SK-N-SH (cell line): ENCODE measurements at regions not wholly inside any gene's neighbourhood (a gene's known extent, or its start where the extent isn't known, plus 50 kb on each side); places are given as distances from the start of the nearest gene placed in this dataset.

Experiments
- CTCF ChIA-PET: fragments of 300-600, 350-600 bp; formaldehyde crosslinking; extraction: SDS; loops from one replicate; lab custom pipeline; 2021; lab: Yijun Ruan, JAX
- POLR2A ChIA-PET: fragments of 350-600 bp; sonication (Branson Sonifier 250); formaldehyde crosslinking; extraction: SDS; loops from one replicate; lab custom pipeline; 2020; ENCODE audit warnings: antibody characterized with exemption, inconsistent platforms; lab: Yijun Ruan, JAX
- DNase-seq: peaks from one replicate; pipeline ENCODE4 v3.0.0; 2012
- H2AFZ ChIP-seq: fragments of 200-600 bp; sonication (generic); 2 replicates; pipeline ENCODE4 v1.8.1; 2016; ENCODE audit warnings: antibody characterized with exemption, mild to moderate bottlenecking, low read depth
- H3F3A ChIP-seq: fragments of 200-600 bp; sonication (generic); replicated peaks from 2 replicates; pipeline ENCODE3; 2016; ENCODE audit warnings: antibody characterized with exemption, mild to moderate bottlenecking; ENCODE audit not compliant: insufficient read depth
- H3K27ac ChIP-seq, 2 experiments: fragments of 200-500 bp in 1 of 2; fragments of 200-600 bp in 1 of 2; sonication (Bioruptor generic) in 1 of 2; sonication (generic), shearing (Covaris generic) in 1 of 2; 2 replicates each; pipeline versions ENCODE4 v1.5.1 to v1.6.1; 2014 to 2016; ENCODE audit warnings: low read depth in 2 of 2, inconsistent platforms in 1 of 2, low read length in 1 of 2, mild to moderate bottlenecking in 1 of 2, mixed read lengths in 1 of 2
- H3K27me3 ChIP-seq: fragments of 200-600 bp; sonication (generic), shearing (Covaris generic); 2 replicates; pipeline ENCODE4 v1.6.1; 2016; ENCODE audit warnings: mixed run types; ENCODE audit not compliant: insufficient read depth
- H3K36me3 ChIP-seq, 2 experiments: fragments of 200-500 bp in 1 of 2; fragments of 200-600 bp in 1 of 2; sonication (Bioruptor generic) in 1 of 2; sonication (generic) in 1 of 2; replicated peaks in 1 of 2; 2 replicates each; pipeline versions ENCODE3 to v1.5.1; 2014 to 2016; ENCODE audit warnings: low read length in 1 of 2, mild to moderate bottlenecking in 1 of 2; ENCODE audit not compliant: insufficient read depth in 2 of 2, control insufficient read depth in 1 of 2
- H3K4me1 ChIP-seq, 2 experiments: fragments of 200-500 bp in 1 of 2; fragments of 200-600 bp in 1 of 2; sonication (Bioruptor generic) in 1 of 2; sonication (generic), shearing (Covaris generic) in 1 of 2; 2 replicates each; pipeline versions ENCODE4 v1.5.1 to v1.6.1; 2014 to 2016; ENCODE audit warnings: low read depth in 1 of 2, low read length in 1 of 2, mixed run types in 1 of 2; ENCODE audit not compliant: insufficient read depth in 2 of 2, control insufficient read depth in 1 of 2
- H3K4me2 ChIP-seq: fragments of 200-600 bp; sonication (generic), shearing (Covaris generic); 2 replicates; pipeline ENCODE4 v1.6.1; 2017; ENCODE audit warnings: mixed run types
- H3K4me3 ChIP-seq, 2 experiments: fragments of 200-500 bp in 1 of 2; fragments of 200-600 bp in 1 of 2; sonication (Bioruptor generic) in 1 of 2; sonication (generic), shearing (Covaris generic) in 1 of 2; 2 replicates each; pipeline versions ENCODE4 v1.5.1 to v1.8.1; 2014 to 2016; ENCODE audit warnings: low read depth in 2 of 2, inconsistent platforms in 1 of 2, low read length in 1 of 2, mild to moderate bottlenecking in 1 of 2, mixed read lengths in 1 of 2, moderate library complexity in 1 of 2
- H3K79me2 ChIP-seq: fragments of 200-600 bp; sonication (generic); 2 replicates; pipeline ENCODE4 v1.8.1; 2017; ENCODE audit warnings: mild to moderate bottlenecking; ENCODE audit not compliant: insufficient read depth
- H3K9ac ChIP-seq: fragments of 200-600 bp; sonication (generic); 2 replicates; pipeline ENCODE4 v1.6.1; 2017; ENCODE audit warnings: mixed run types
- H3K9me2 ChIP-seq: fragments of 200-600 bp; sonication (generic); 2 replicates; pipeline ENCODE4 v1.6.1; 2017; ENCODE audit warnings: mixed run types
- H3K9me3 ChIP-seq: fragments of 200-600 bp; sonication (generic); 2 replicates; pipeline ENCODE4 v1.6.1; 2017; ENCODE audit warnings: mixed run types, mild to moderate bottlenecking, moderate library complexity
- H4K20me1 ChIP-seq: fragments of 200-600 bp; sonication (generic); 2 replicates; pipeline ENCODE4 v1.6.1; 2017; ENCODE audit warnings: mild to moderate bottlenecking, mixed run types; ENCODE audit not compliant: insufficient read depth
- CHD2 ChIP-seq: fragments of 150-350 bp; IDR thresholded peaks from 2 replicates; pipeline ENCODE4 v1.6.1; 2018; ENCODE audit warnings: low read length; ENCODE audit not compliant: partially characterized antibody
- ELF1 ChIP-seq: IDR thresholded peaks from 2 replicates; pipeline ENCODE4 v1.4.0; 2012
- IRF3 ChIP-seq: fragments of 150-350 bp; IDR thresholded peaks from 2 replicates; pipeline ENCODE4 v1.6.1; 2016; ENCODE audit warnings: mild to moderate bottlenecking, low read depth, low read length
- JUND ChIP-seq: IDR thresholded peaks from 2 replicates; pipeline ENCODE4 v1.4.0; 2012
- MEF2A ChIP-seq: IDR thresholded peaks from 2 replicates; pipeline ENCODE4 v1.4.0; 2012; ENCODE audit warnings: low read depth, borderline replicate concordance
- MXI1 ChIP-seq: IDR thresholded peaks from 2 replicates; pipeline ENCODE4 v1.6.1; 2012; ENCODE audit warnings: mild to moderate bottlenecking, low read depth, low read length, improper control_type of control experiment
- NRF1 ChIP-seq: IDR thresholded peaks from 2 replicates; pipeline ENCODE4 v1.6.1; 2012; ENCODE audit warnings: low read depth, mild to moderate bottlenecking, low read length
- POLR2AphosphoS5 ChIP-seq: IDR thresholded peaks from 2 replicates; pipeline ENCODE4 v1.6.1; 2012; ENCODE audit warnings: low read depth, low read length
- RAD21 ChIP-seq: IDR thresholded peaks from 2 replicates; pipeline ENCODE4 v1.6.1; 2012; ENCODE audit warnings: mild to moderate bottlenecking, low read length
- RFX5 ChIP-seq: IDR thresholded peaks from 2 replicates; pipeline ENCODE4 v1.6.1; 2012; ENCODE audit warnings: mild to moderate bottlenecking, improper control_type of control experiment, low read length
- RXRA ChIP-seq: IDR thresholded peaks from 2 replicates; pipeline ENCODE4 v1.4.0; 2012; ENCODE audit warnings: low read depth, mild to moderate bottlenecking, borderline replicate concordance
- SIN3A ChIP-seq: IDR thresholded peaks from 2 replicates; pipeline ENCODE4 v1.6.1; 2012; ENCODE audit warnings: low read depth, mild to moderate bottlenecking, low read length, moderate library complexity, borderline replicate concordance
- TCF12 ChIP-seq: IDR thresholded peaks from 2 replicates; pipeline ENCODE4 v1.4.0; 2012
- USF2 ChIP-seq: fragments of 150-350 bp; IDR thresholded peaks from 2 replicates; pipeline ENCODE4 v1.6.1; 2017; ENCODE audit warnings: antibody characterized with exemption, low read length, low read depth, borderline replicate concordance
- WGBS: methylation state at CpG from one replicate; pipeline ENCODE4 v1.1.6; 2017; ENCODE audit warnings: low lambda C conversion rate; 5-methylcytosine and 5-hydroxymethylcytosine counted together
- TF ChIP-seq, protein P1 (sequence below): fragments of 200-600 bp; sonication (generic); IDR thresholded peaks from 2 replicates; pipeline ENCODE4 v1.6.1; 2017; ENCODE audit warnings: antibody characterized with exemption, mild to moderate bottlenecking, moderate library complexity
- TF ChIP-seq, protein P2 (sequence below): IDR thresholded peaks from 2 replicates; pipeline ENCODE4 v1.6.1; 2012; ENCODE audit warnings: mild to moderate bottlenecking, low read depth, low read length, moderate library complexity

DNA sequence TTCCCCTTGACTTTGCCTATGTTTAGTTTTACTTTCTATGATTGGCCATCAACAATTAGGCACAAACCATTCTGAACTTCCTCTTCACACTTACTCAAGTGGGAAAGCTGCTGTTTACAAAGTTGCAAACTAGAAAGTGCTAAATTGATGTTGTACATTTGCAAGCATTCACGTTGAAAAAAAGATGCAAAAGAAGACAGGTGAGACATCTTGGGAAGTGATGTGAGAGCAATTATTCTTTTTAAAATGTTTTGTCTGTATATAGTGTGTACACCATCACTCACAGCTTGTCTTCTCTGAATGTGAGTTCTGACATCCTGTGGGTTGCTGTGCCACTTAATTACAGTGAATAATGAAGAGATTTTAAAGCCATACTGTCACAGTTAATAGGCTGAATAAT is 874.1 kb upstream of the LRATD1 start:
- no peaks in the 10 kb centered on the region for H3K9me2 ChIP-seq
- no peak overlapping the region for H2AFZ ChIP-seq
- no peak for DNase-seq
- no peaks in the 10 kb centered on the region for H3F3A ChIP-seq
- WGBS, result 14% methylated on average over 1 of the region's 1 CpG
- POLR2A ChIA-PET, result no interaction called here
- no peak overlapping the region for H3K4me3 ChIP-seq
- CTCF ChIA-PET, result no interaction called here
- no peaks in the 10 kb centered on the region for H3K27me3 ChIP-seq
- H3K79me2 ChIP-seq, result no peaks in the 10 kb centered on the region
- H3K9ac ChIP-seq, result no peak overlapping the region
- no peak overlapping the region for H3K27ac ChIP-seq
- TF ChIP-seq NRF1 (no peak), RFX5 (no peak), SIN3A (no peak), RAD21 (no peak), MXI1 (no peak), RXRA (no peak), CHD2 (no peak), TCF12 (no peak), POLR2AphosphoS5 (no peak), MEF2A (no peak), JUND (no peak), IRF3 (no peak)
- TF ChIP-seq, protein P1, sequence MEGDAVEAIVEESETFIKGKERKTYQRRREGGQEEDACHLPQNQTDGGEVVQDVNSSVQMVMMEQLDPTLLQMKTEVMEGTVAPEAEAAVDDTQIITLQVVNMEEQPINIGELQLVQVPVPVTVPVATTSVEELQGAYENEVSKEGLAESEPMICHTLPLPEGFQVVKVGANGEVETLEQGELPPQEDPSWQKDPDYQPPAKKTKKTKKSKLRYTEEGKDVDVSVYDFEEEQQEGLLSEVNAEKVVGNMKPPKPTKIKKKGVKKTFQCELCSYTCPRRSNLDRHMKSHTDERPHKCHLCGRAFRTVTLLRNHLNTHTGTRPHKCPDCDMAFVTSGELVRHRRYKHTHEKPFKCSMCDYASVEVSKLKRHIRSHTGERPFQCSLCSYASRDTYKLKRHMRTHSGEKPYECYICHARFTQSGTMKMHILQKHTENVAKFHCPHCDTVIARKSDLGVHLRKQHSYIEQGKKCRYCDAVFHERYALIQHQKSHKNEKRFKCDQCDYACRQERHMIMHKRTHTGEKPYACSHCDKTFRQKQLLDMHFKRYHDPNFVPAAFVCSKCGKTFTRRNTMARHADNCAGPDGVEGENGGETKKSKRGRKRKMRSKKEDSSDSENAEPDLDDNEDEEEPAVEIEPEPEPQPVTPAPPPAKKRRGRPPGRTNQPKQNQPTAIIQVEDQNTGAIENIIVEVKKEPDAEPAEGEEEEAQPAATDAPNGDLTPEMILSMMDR, result no peak
- no peak overlapping the region for H3K4me2 ChIP-seq
- no peaks in the 10 kb centered on the region for H3K4me1 ChIP-seq
- no peaks in the 10 kb centered on the region for H3K36me3 ChIP-seq
- H3K9me3 ChIP-seq, result peaks cover under 1% of the 10 kb centered on the region; the same call in 1 of the 2 replicates
- no peaks in the 10 kb centered on the region for H4K20me1 ChIP-seq

GRCh38 chr2:13768274-13768673 is 864.2 kb upstream of the LRATD1 start:
- H3K4me2 ChIP-seq, result no peak overlapping the region
- H3F3A ChIP-seq, result no peaks in the 10 kb centered on the region
- no peaks in the 10 kb centered on the region for H3K27me3 ChIP-seq
- ChIA-PET POLR2A (no interaction called here), CTCF (interaction anchor here (0.7 to 1.2 kb wide), 2 partner anchors 12 to 119 kb away, joined by 3 to 4 read pairs; no protein-coding TSS in a partner anchor)
- H3K36me3 ChIP-seq, result no peaks in the 10 kb centered on the region
- H3K4me3 ChIP-seq, result no peak overlapping the region
- TF ChIP-seq ELF1 (no peak), USF2 (no peak)
- TF ChIP-seq, protein P2, sequence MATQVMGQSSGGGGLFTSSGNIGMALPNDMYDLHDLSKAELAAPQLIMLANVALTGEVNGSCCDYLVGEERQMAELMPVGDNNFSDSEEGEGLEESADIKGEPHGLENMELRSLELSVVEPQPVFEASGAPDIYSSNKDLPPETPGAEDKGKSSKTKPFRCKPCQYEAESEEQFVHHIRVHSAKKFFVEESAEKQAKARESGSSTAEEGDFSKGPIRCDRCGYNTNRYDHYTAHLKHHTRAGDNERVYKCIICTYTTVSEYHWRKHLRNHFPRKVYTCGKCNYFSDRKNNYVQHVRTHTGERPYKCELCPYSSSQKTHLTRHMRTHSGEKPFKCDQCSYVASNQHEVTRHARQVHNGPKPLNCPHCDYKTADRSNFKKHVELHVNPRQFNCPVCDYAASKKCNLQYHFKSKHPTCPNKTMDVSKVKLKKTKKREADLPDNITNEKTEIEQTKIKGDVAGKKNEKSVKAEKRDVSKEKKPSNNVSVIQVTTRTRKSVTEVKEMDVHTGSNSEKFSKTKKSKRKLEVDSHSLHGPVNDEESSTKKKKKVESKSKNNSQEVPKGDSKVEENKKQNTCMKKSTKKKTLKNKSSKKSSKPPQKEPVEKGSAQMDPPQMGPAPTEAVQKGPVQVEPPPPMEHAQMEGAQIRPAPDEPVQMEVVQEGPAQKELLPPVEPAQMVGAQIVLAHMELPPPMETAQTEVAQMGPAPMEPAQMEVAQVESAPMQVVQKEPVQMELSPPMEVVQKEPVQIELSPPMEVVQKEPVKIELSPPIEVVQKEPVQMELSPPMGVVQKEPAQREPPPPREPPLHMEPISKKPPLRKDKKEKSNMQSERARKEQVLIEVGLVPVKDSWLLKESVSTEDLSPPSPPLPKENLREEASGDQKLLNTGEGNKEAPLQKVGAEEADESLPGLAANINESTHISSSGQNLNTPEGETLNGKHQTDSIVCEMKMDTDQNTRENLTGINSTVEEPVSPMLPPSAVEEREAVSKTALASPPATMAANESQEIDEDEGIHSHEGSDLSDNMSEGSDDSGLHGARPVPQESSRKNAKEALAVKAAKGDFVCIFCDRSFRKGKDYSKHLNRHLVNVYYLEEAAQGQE, result no peak
- peaks cover 3% of the 10 kb centered on the region; the same call in 1 of the 2 replicates for H3K9me3 ChIP-seq
- no peak overlapping the region for H3K27ac ChIP-seq
- H4K20me1 ChIP-seq, result no peaks in the 10 kb centered on the region
- no peaks in the 10 kb centered on the region for H3K4me1 ChIP-seq
- no peak overlapping the region for H2AFZ ChIP-seq
- no peak for DNase-seq
- no peaks in the 10 kb centered on the region for H3K79me2 ChIP-seq
- no peak overlapping the region for H3K9ac ChIP-seq
- H3K9me2 ChIP-seq, result no peaks in the 10 kb centered on the region
- 15% methylated on average over 2 of the region's 2 CpGs for WGBS
